ENCODE measurements at regions not wholly inside any gene's neighbourhood (a gene's known extent, or its start where the extent isn't known, plus 50 kb on each side); places are given as distances from the start of the nearest gene placed in this dataset.

- TF ChIP-seq JUND (IDR thresholded peaks at IDR 0.05; ENCODE audit: low read depth, low read length) = no peak
- TF ChIP-seq SIN3A (IDR thresholded peaks at IDR 0.05; ENCODE audit: low read depth, low read length) = no peak
- TF ChIP-seq ZZZ3 (IDR thresholded peaks at IDR 0.05; ENCODE audit: control insufficient read depth, insufficient read length, low read depth) = no peak
- no peak for TF ChIP-seq EED (IDR thresholded peaks at IDR 0.05; ENCODE audit: low read depth)
- TF ChIP-seq POLR2AphosphoS5 (IDR thresholded peaks at IDR 0.05; ENCODE audit: low read length) = no peak
- TF ChIP-seq PKNOX1 (IDR thresholded peaks at IDR 0.05) = no peak
- TF ChIP-seq POLR2A (IDR thresholded peaks at IDR 0.05; ENCODE audit: low read depth, low read length) = no peak
- no peak for TF ChIP-seq CTCF (IDR thresholded peaks at IDR 0.05 in 2 of 3, conservative IDR thresholded peaks at IDR 0.05 in 1 of 3; ENCODE audit: control insufficient read depth in 2 of 3, extremely low read depth in 1 of 3, insufficient read depth in 1 of 3, low read depth in 3 of 3, low read length in 3 of 3)
- TF ChIP-seq CBX5 (IDR thresholded peaks at IDR 0.05; ENCODE audit: low read depth) = no peak
These were observed 73.4 kb downstream of the ZFP36L2 start for GRCh38 chr2:43152741-43153647.
